GM23248 (cell line): ENCODE measurements at regions not wholly inside any gene's neighbourhood (a gene's known extent, or its start where the extent isn't known, plus 50 kb on each side); places are given as distances from the start of the nearest gene placed in this dataset.
A peak's percentile ranks its signal among the peaks of the same experiment; 100 is the strongest.
"Not testable (repeated sequence)": the region's sequence is repeated elsewhere in the genome, so short reads cannot be mapped to it uniquely, and the experiment has no call there.

Source experiments
- DNase-seq: peaks from one replicate; pipeline ENCODE4 v3.0.0-alpha.2; 2015
- H2AFZ ChIP-seq: fragments of 200-600 bp; sonication (generic); 2 replicates; pipeline ENCODE4 v1.6.1; 2016; ENCODE audit warnings: antibody characterized with exemption
- H3F3A ChIP-seq: fragments of 200-600 bp; sonication (generic); 2 replicates; pipeline ENCODE4 v1.6.1; 2016; ENCODE audit warnings: mild to moderate bottlenecking, antibody characterized with exemption, mixed run types; ENCODE audit not compliant: insufficient read depth
- H3K27ac ChIP-seq: fragments of 200-600 bp; sonication (generic); 2 replicates; pipeline ENCODE4 v1.5.1; 2016; ENCODE audit warnings: mild to moderate bottlenecking
- H3K27me3 ChIP-seq: fragments of 200-600 bp; sonication (generic); replicated peaks from 2 replicates; pipeline ENCODE4 v1.6.1; 2016; ENCODE audit warnings: mild to moderate bottlenecking; ENCODE audit not compliant: insufficient read depth
- H3K36me3 ChIP-seq: fragments of 200-600 bp; sonication (generic); 2 replicates; pipeline ENCODE4 v1.6.1; 2016; ENCODE audit warnings: low read depth, mild to moderate bottlenecking
- H3K4me1 ChIP-seq: fragments of 200-600 bp; sonication (generic); 2 replicates; pipeline ENCODE4 v1.6.1; 2016; ENCODE audit warnings: mild to moderate bottlenecking; ENCODE audit not compliant: insufficient read depth
- H3K4me2 ChIP-seq: fragments of 200-600 bp; sonication (generic); one replicate; pipeline ENCODE4 v1.6.1; 2016; ENCODE audit warnings: mild to moderate bottlenecking; ENCODE audit not compliant: unreplicated experiment
- H3K4me3 ChIP-seq: fragments of 200-600 bp; sonication (generic); 2 replicates; pipeline ENCODE4 v1.5.1; 2016; ENCODE audit warnings: mild to moderate bottlenecking
- H3K79me2 ChIP-seq: fragments of 200-600 bp; sonication (generic); 2 replicates; pipeline ENCODE4 v1.6.1; 2016; ENCODE audit warnings: mild to moderate bottlenecking; ENCODE audit not compliant: insufficient read depth
- H3K9ac ChIP-seq: fragments of 200-600 bp; sonication (generic); 2 replicates; pipeline ENCODE4 v1.6.1; 2016; ENCODE audit warnings: mild to moderate bottlenecking
- H3K9me2 ChIP-seq: fragments of 200-600 bp; sonication (generic); 2 replicates; pipeline ENCODE4 v1.6.1; 2016; ENCODE audit warnings: mixed run types, mild to moderate bottlenecking, moderate library complexity; ENCODE audit not compliant: insufficient read depth
- H3K9me3 ChIP-seq: fragments of 200-600 bp; sonication (generic); one replicate; pipeline ENCODE4 v1.6.1; 2017; ENCODE audit warnings: low read depth
- H4K20me1 ChIP-seq: fragments of 200-600 bp; sonication (generic); 2 replicates; pipeline ENCODE4 v1.6.0; 2016; ENCODE audit not compliant: insufficient read depth
- EZH2 ChIP-seq: fragments of 200-600 bp; sonication (generic); IDR thresholded peaks from 2 replicates; pipeline ENCODE4 v1.6.1; 2018; ENCODE audit warnings: antibody characterized with exemption, mild to moderate bottlenecking; ENCODE audit not compliant: insufficient read depth, poor library complexity, severe bottlenecking
- EZH2phosphoT487 ChIP-seq: fragments of 200-600 bp; sonication (generic); IDR thresholded peaks from 2 replicates; pipeline ENCODE4 v1.6.1; 2018; ENCODE audit warnings: antibody characterized with exemption, moderate library complexity, mild to moderate bottlenecking, low read depth; ENCODE audit not compliant: insufficient read depth
- WGBS, 2 experiments: methylation state at CpG; one replicate each; pipeline ENCODE4 v1.1.6; 2015 to 2017; ENCODE audit warnings: low lambda C conversion rate in 2 of 2, low coverage in 1 of 2; ENCODE audit errors: missing lambda C conversion rate in 2 of 2; 5-methylcytosine and 5-hydroxymethylcytosine counted together
- in situ Hi-C: fragments of 300-500 bp; cut with MboI; formaldehyde crosslinking; loops from 2 replicates; pipeline ENCODE4 v1.15.0; 2020

DNA sequence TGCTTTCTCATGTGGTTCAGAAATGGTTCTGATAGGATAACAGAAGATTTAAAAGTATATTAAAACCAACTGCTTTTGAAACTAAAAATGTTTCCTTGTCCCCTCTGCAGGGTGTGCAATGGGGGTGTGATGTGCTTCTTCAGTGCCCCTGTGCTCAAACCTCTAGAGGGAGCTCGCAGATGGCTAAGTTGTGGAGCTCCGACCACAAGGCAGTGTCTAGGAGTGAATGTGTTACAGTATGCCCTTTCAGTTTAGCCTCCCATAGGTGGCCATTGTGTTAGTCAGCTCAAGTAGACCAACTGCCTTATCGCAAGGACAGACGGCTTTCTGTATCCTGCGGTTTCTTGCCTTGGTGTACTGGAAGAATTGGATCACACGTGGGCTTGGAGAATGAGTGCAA, 130.5 kb downstream of the TENT5D start:
- Histone ChIP-seq H3K9ac (no peak overlapping the region), H3K4me2 (no peak overlapping the region), H3K4me1 (no peaks in the 10 kb centered on the region), H4K20me1 (no peaks in the 10 kb centered on the region), H3K4me3 (no peak overlapping the region), H3K27ac (no peak overlapping the region), H3F3A (no peaks in the 10 kb centered on the region), H3K36me3 (no peaks in the 10 kb centered on the region), H3K27me3 (no peaks in the 10 kb centered on the region), H2AFZ (no peak overlapping the region), H3K9me2 (no peaks in the 10 kb centered on the region), H3K9me3 (no peaks in the 10 kb centered on the region), H3K79me2 (no peaks in the 10 kb centered on the region)
- in situ Hi-C loops, result no loop called here
- 19 to 30% methylated on average over 5 to 6 of the region's 6 CpGs for WGBS, 2 experiments
- no peak for TF ChIP-seq EZH2
- TF ChIP-seq EZH2phosphoT487, result no peak
- peak; percentile 0 for DNase-seq

DNA sequence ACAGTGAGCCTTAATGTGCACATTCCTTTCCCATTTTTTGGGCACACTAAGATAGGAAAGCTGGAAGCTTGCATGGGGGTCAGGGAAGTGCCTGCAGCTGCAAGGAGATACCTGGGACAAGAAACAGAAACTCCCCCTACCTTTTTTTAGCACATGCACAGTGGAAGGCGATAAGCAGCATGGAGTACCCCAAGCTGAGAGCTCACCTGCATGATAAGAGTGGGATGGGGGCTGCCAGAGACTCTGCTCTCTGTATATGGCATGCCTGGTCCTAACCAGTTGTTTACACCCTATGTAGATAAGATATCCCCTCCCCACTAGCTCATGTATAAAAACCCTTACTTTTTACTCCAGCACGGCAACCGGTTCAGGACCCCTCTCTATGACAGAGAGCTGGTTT, 135.9 kb downstream of the TENT5D start:
- Histone ChIP-seq H3K36me3 (no peaks in the 10 kb centered on the region), H3K4me3 (no peak overlapping the region), H3F3A (no peaks in the 10 kb centered on the region), H3K9ac (no peak overlapping the region), H3K4me2 (no peak overlapping the region), H2AFZ (no peak overlapping the region), H3K27me3 (no peaks in the 10 kb centered on the region), H3K79me2 (no peaks in the 10 kb centered on the region), H3K9me3 (no peaks in the 10 kb centered on the region), H4K20me1 (no peaks in the 10 kb centered on the region), H3K4me1 (no peaks in the 10 kb centered on the region), H3K27ac (no peak overlapping the region), H3K9me2 (no peaks in the 10 kb centered on the region)
- in situ Hi-C loops, result no loop called here
- no peak for DNase-seq
- TF ChIP-seq EZH2, result no peak
- TF ChIP-seq EZH2phosphoT487, result no peak
- 27 to 31% methylated on average over 3 of the region's 3 CpGs for WGBS, 2 experiments

DNA sequence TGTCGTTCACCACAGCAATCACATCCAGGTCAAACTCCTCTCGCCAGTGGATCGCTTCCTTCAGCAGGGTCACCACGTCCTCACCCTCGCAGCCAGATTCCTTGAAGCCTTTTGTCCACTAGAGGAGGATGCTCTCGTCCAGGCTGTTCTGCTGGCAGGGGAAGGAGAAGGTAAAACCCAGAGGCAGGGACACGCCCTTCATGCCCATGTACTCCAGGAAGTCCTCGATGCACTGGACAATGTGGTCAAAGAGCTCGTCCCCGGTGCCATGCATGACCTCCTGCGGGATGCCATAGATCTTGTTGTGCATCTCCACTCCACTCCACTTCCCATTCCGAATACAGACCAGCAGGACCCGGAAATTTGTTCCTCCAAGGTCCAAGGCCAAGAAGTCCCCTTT, 152.4 kb downstream of the TENT5D start:
- H3K27ac ChIP-seq, result no peak overlapping the region
- no peak for DNase-seq
- in situ Hi-C loops, result no loop called here
- H3K27me3 ChIP-seq, result no peaks in the 10 kb centered on the region
- H3K9ac ChIP-seq, result no peak overlapping the region
- no peaks in the 10 kb centered on the region for H3K36me3 ChIP-seq
- no peak for TF ChIP-seq EZH2
- no peak for TF ChIP-seq EZH2phosphoT487
- H2AFZ ChIP-seq, result no peak overlapping the region
- no peaks in the 10 kb centered on the region for H3K9me2 ChIP-seq
- WGBS, 2 experiments, result 44 to 63% methylated on average over 9 to 13 of the region's 13 CpGs
- no peak overlapping the region for H3K4me2 ChIP-seq
- H3K79me2 ChIP-seq, result no peaks in the 10 kb centered on the region
- no peaks in the 10 kb centered on the region for H3F3A ChIP-seq
- H3K4me1 ChIP-seq, result no peaks in the 10 kb centered on the region
- H3K9me3 ChIP-seq, result no peaks in the 10 kb centered on the region
- no peak overlapping the region for H3K4me3 ChIP-seq
- no peaks in the 10 kb centered on the region for H4K20me1 ChIP-seq

DNA sequence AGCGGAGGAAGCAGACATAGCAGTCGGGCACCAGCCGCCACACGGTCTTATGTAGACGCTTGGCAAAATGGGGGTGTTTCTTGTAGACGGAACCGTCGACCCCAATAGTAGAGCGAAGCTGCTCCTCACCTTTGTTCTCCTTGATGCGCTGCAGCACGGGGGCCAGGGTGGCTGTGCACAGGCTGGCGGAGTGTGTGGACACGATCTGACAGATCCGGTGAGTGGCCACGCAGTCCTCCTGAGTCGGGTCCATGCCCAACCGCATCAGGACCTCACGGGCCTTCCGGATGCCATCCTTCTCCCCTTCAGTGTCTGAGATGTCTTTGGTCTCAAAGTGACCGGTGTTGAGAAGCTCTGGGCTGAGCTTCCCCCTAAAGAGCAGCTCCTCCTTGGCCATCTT, 153.0 kb downstream of the TENT5D start:
- no peak overlapping the region for H3K9ac ChIP-seq
- no peaks in the 10 kb centered on the region for H3K4me1 ChIP-seq
- no peak for DNase-seq
- no peaks in the 10 kb centered on the region for H3K27me3 ChIP-seq
- no peaks in the 10 kb centered on the region for H3K79me2 ChIP-seq
- no peak overlapping the region for H3K4me2 ChIP-seq
- TF ChIP-seq EZH2phosphoT487, result no peak
- no peak for TF ChIP-seq EZH2
- H4K20me1 ChIP-seq, result no peaks in the 10 kb centered on the region
- H3K9me3 ChIP-seq, result no peaks in the 10 kb centered on the region
- WGBS, 2 experiments, result 70 to 73% methylated on average over 8 to 17 of the region's 20 CpGs
- H3K4me3 ChIP-seq, result no peak overlapping the region
- H3K27ac ChIP-seq, result no peak overlapping the region
- no peaks in the 10 kb centered on the region for H3F3A ChIP-seq
- H3K36me3 ChIP-seq, result no peaks in the 10 kb centered on the region
- no peak overlapping the region for H2AFZ ChIP-seq
- in situ Hi-C loops, result no loop called here
- H3K9me2 ChIP-seq, result no peaks in the 10 kb centered on the region

DNA sequence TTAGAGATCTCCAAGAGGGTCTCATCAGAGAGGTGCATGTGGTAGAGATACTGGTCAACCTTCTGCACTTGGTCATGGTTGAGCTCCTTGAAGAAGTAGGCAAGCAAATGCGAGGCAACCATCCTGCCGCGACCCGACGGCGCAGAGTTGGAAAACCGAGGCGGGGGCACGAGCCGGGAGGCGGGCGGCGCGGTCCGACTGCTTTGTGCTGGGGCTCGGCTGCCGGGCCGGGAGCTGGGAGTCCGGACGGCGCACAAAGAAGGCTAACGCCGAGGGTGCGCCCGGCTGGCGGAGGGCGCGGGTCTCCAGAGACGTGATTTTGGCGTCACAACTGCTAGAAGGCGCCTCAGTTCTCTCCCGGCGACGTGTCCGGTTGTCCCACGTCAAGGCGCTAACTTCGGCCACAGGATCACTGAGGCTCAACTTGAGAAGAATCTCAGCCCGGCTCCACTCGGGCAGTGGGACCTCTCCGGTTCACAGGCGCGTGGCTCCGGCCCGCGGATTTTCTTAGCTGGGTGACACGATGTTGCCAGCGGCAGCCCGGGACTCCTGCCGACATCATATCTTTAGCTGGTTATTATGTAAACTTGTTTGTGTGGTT, 154.3 kb downstream of the TENT5D start:
- H3K4me2 ChIP-seq, H4K20me1 ChIP-seq, H3K27ac ChIP-seq, H3K9me3 ChIP-seq, H3K27me3 ChIP-seq, H3F3A ChIP-seq, H3K9me2 ChIP-seq, H3K4me1 ChIP-seq, H3K79me2 ChIP-seq, H2AFZ ChIP-seq, DNase-seq, H3K36me3 ChIP-seq, H3K9ac ChIP-seq, H3K4me3 ChIP-seq: not testable (repeated sequence)
- 81 to 97% methylated on average over 6 to 50 of the region's 50 CpGs for WGBS, 2 experiments
- in situ Hi-C loops, result loop anchor here (25.0 kb wide), 1 partner anchor 287 kb away; no protein-coding TSS in a partner anchor
